ENCODE measurements at regions not wholly inside any gene's neighbourhood (a gene's known extent, or its start where the extent isn't known, plus 50 kb on each side); places are given as distances from the start of the nearest gene placed in this dataset.

GRCh38 chr7:90005836-90006235 lies 148.4 kb upstream of the STEAP1 start:
- WGBS = 79% methylated on average over 2 of the region's 2 CpGs
- H3K27me3 ChIP-seq = no peaks in the 10 kb centered on the region
- H3K36me3 ChIP-seq = no peaks in the 10 kb centered on the region
- no peak for TF ChIP-seq CTCF (IDR thresholded peaks at IDR 0.05)
- no peak for TF ChIP-seq POLR2AphosphoS5 (IDR thresholded peaks at IDR 0.05)
- no peak for TF ChIP-seq POLR2A (IDR thresholded peaks at IDR 0.05; ENCODE audit: low read depth)
- TF ChIP-seq EP300 (IDR thresholded peaks at IDR 0.05) = no peak
- H3K9me3 ChIP-seq = no peaks in the 10 kb centered on the region
- no peak overlapping the region for H3K27ac ChIP-seq (replicated peaks in 1 of 4)
- no peak overlapping the region for H3K4me3 ChIP-seq
- no peaks in the 10 kb centered on the region for H3K4me1 ChIP-seq
- DNase-seq (ENCODE audit: extremely low spot score) = no peak
- intact Hi-C loops (cut with DNase I) = no loop called here

- DNase-seq (ENCODE audit: extremely low spot score) = no peak
- intact Hi-C loops (cut with DNase I) = no loop called here
- H3K4me3 ChIP-seq = no peak overlapping the region
- 48% methylated on average over 3 of the region's 3 CpGs for WGBS
- H3K27ac ChIP-seq (replicated peaks in 1 of 4) = no peak overlapping the region
- no peaks in the 10 kb centered on the region for H3K36me3 ChIP-seq
- no peak for TF ChIP-seq POLR2AphosphoS5 (IDR thresholded peaks at IDR 0.05)
- TF ChIP-seq CTCF (IDR thresholded peaks at IDR 0.05) = no peak
- TF ChIP-seq EP300 (IDR thresholded peaks at IDR 0.05) = no peak
- TF ChIP-seq POLR2A (IDR thresholded peaks at IDR 0.05; ENCODE audit: low read depth) = no peak
- H3K27me3 ChIP-seq = no peaks in the 10 kb centered on the region
- H3K4me1 ChIP-seq = no peaks in the 10 kb centered on the region
- no peaks in the 10 kb centered on the region for H3K9me3 ChIP-seq
Measured at GRCh38 chr7:90007001-90007654, 147.1 kb upstream of the STEAP1 start.

- no peak for DNase-seq (ENCODE audit: extremely low spot score)
- no peak overlapping the region for H3K27ac ChIP-seq (replicated peaks in 1 of 4)
- no peak overlapping the region for H3K4me3 ChIP-seq
- intact Hi-C loops (cut with DNase I) = no loop called here
- TF ChIP-seq POLR2A (IDR thresholded peaks at IDR 0.05; ENCODE audit: low read depth) (no peak), CTCF (IDR thresholded peaks at IDR 0.05) (no peak), POLR2AphosphoS5 (IDR thresholded peaks at IDR 0.05) (no peak), EP300 (IDR thresholded peaks at IDR 0.05) (no peak)
- no peaks in the 10 kb centered on the region for H3K36me3 ChIP-seq
- no peaks in the 10 kb centered on the region for H3K9me3 ChIP-seq
- H3K4me1 ChIP-seq = no peaks in the 10 kb centered on the region
- H3K27me3 ChIP-seq = no peaks in the 10 kb centered on the region
- WGBS = 50% methylated on average over 3 of the region's 3 CpGs
Measured at GRCh38 chr7:90007831-90008230, 146.4 kb upstream of the STEAP1 start.

GRCh38 chr7:90022213-90022612 lies 132.1 kb upstream of the STEAP1 start:
- no peaks in the 10 kb centered on the region for H3K36me3 ChIP-seq
- DNase-seq (ENCODE audit: extremely low spot score) = no peak
- 0% methylated on average over 1 of the region's 1 CpG for WGBS
- no peak overlapping the region for H3K27ac ChIP-seq (replicated peaks in 1 of 4)
- H3K27me3 ChIP-seq = no peaks in the 10 kb centered on the region
- H3K4me1 ChIP-seq = no peaks in the 10 kb centered on the region
- intact Hi-C loops (cut with DNase I) = no loop called here
- TF ChIP-seq POLR2AphosphoS5 (IDR thresholded peaks at IDR 0.05) (no peak), EP300 (IDR thresholded peaks at IDR 0.05) (no peak), POLR2A (IDR thresholded peaks at IDR 0.05; ENCODE audit: low read depth) (no peak), CTCF (IDR thresholded peaks at IDR 0.05) (no peak)
- H3K4me3 ChIP-seq = no peak overlapping the region
- H3K9me3 ChIP-seq = no peaks in the 10 kb centered on the region

- TF ChIP-seq POLR2A (IDR thresholded peaks at IDR 0.05; ENCODE audit: low read depth) (no peak), CTCF (IDR thresholded peaks at IDR 0.05) (no peak), POLR2AphosphoS5 (IDR thresholded peaks at IDR 0.05) (no peak), EP300 (IDR thresholded peaks at IDR 0.05) (no peak)
- 83% methylated on average over 1 of the region's 1 CpG for WGBS
- intact Hi-C loops (cut with DNase I) = no loop called here
- Histone ChIP-seq H3K4me1 (no peaks in the 10 kb centered on the region), H3K27me3 (no peaks in the 10 kb centered on the region), H3K27ac (replicated peaks in 1 of 4) (no peak overlapping the region), H3K4me3 (no peak overlapping the region), H3K36me3 (no peaks in the 10 kb centered on the region), H3K9me3 (no peaks in the 10 kb centered on the region)
- no peak for DNase-seq (ENCODE audit: extremely low spot score)
Measured at GRCh38 chr7:90025771-90026170, 128.5 kb upstream of the STEAP1 start.

All from esophagus muscularis mucosa (tissue), 4 donors.